Hepatocyte (in vitro differentiated cells): ENCODE measurements at regions not wholly inside any gene's neighbourhood (a gene's known extent, or its start where the extent isn't known, plus 50 kb on each side); places are given as distances from the start of the nearest gene placed in this dataset.
"Not testable (repeated sequence)": the region's sequence is repeated elsewhere in the genome, so short reads cannot be mapped to it uniquely, and the experiment has no call there.

ENCODE experiments used
- DNase-seq: peaks from one replicate; pipeline ENCODE4 v3.0.0-alpha.2; 2016; ENCODE audit warnings: low spot score
- H2AFZ ChIP-seq: fragments of 200-600 bp; sonication (generic); 2 replicates; pipeline ENCODE4 v1.6.0; 2016; ENCODE audit warnings: antibody characterized with exemption, mild to moderate bottlenecking
- H3K27ac ChIP-seq: fragments of 200-600 bp; sonication (generic); 2 replicates; pipeline ENCODE4 v1.5.1; 2016; ENCODE audit warnings: mild to moderate bottlenecking
- H3K27me3 ChIP-seq: fragments of 200-600 bp; sonication (generic); 2 replicates; pipeline ENCODE4 v1.6.1; 2016
- H3K36me3 ChIP-seq: fragments of 200-600 bp; sonication (generic); replicated peaks from 2 replicates; pipeline ENCODE4 v1.5.1; 2016; ENCODE audit warnings: low read depth; ENCODE audit not compliant: insufficient read depth
- H3K4me1 ChIP-seq: fragments of 200-600 bp; sonication (generic); 2 replicates; pipeline ENCODE4 v1.5.1; 2016; ENCODE audit warnings: mild to moderate bottlenecking, moderate library complexity; ENCODE audit not compliant: insufficient read depth
- H3K4me2 ChIP-seq: fragments of 200-600 bp; sonication (generic); 2 replicates; pipeline ENCODE4 v1.6.0; 2016
- H3K4me3 ChIP-seq: fragments of 200-600 bp; sonication (generic); 2 replicates; pipeline ENCODE4 v1.5.1; 2016; ENCODE audit warnings: mild to moderate bottlenecking
- H3K79me2 ChIP-seq: fragments of 200-600 bp; sonication (generic); 2 replicates; pipeline ENCODE4 v1.6.0; 2017; ENCODE audit warnings: mild to moderate bottlenecking
- H3K9me2 ChIP-seq: fragments of 200-600 bp; sonication (generic); replicated peaks from 2 replicates; pipeline ENCODE4 v1.6.0; 2017; ENCODE audit warnings: mild to moderate bottlenecking; ENCODE audit not compliant: insufficient read depth
- H3K9me3 ChIP-seq: fragments of 200-600 bp; sonication (generic); 2 replicates; pipeline ENCODE4 v1.5.1; 2016; ENCODE audit warnings: low read depth, mild to moderate bottlenecking
- H4K20me1 ChIP-seq: fragments of 200-600 bp; sonication (generic); 2 replicates; pipeline ENCODE4 v1.6.0; 2016; ENCODE audit warnings: mild to moderate bottlenecking; ENCODE audit not compliant: insufficient read depth, poor library complexity, severe bottlenecking
- CTCF ChIP-seq: fragments of 200-600 bp; sonication (generic); IDR thresholded peaks from 2 replicates; pipeline ENCODE4 v1.5.1; 2016; ENCODE audit warnings: antibody characterized with exemption, mild to moderate bottlenecking; ENCODE audit not compliant: poor library complexity
- EZH2 ChIP-seq: fragments of 200-600 bp; sonication (generic); IDR thresholded peaks from 2 replicates; pipeline ENCODE4 v1.6.1; 2016; ENCODE audit warnings: antibody characterized with exemption, mild to moderate bottlenecking, borderline replicate concordance
- EZH2phosphoT487 ChIP-seq: fragments of 200-600 bp; sonication (generic); IDR thresholded peaks from one replicate; pipeline ENCODE4 v1.6.1; 2018; ENCODE audit warnings: antibody characterized with exemption, mild to moderate bottlenecking, low read depth, moderate library complexity; ENCODE audit not compliant: unreplicated experiment, severe bottlenecking
- WGBS: methylation state at CpG from one replicate; pipeline ENCODE4 v1.1.6; 2016; ENCODE audit warnings: low lambda C conversion rate; ENCODE audit errors: missing lambda C conversion rate; 5-methylcytosine and 5-hydroxymethylcytosine counted together

- H3K36me3 ChIP-seq, result no peaks in the 10 kb centered on the region
- H3K79me2 ChIP-seq, result peaks cover 62% of the 10 kb centered on the region
- H3K4me1 ChIP-seq, result peaks cover 21% of the 10 kb centered on the region
- no peak overlapping the region for H3K27ac ChIP-seq
- H3K9me2 ChIP-seq, result no peaks in the 10 kb centered on the region
- H3K4me3 ChIP-seq, result no peak overlapping the region
- H3K4me2 ChIP-seq, result peak overlapping the region; percentile 88
- no peak overlapping the region for H2AFZ ChIP-seq
- no peaks in the 10 kb centered on the region for H3K9me3 ChIP-seq
- DNase-seq, result no peak
- H4K20me1 ChIP-seq, result no peaks in the 10 kb centered on the region
- TF ChIP-seq EZH2phosphoT487, result no peak
- TF ChIP-seq CTCF, result no peak
- TF ChIP-seq EZH2, result no peak
- 82% methylated on average over 2 of the region's 2 CpGs for WGBS
- no peaks in the 10 kb centered on the region for H3K27me3 ChIP-seq
These were observed 104.0 kb upstream of the PRSS16 start for GRCh38 chr6:27143474-27144026.

GRCh38 chr6:27144740-27145079, 102.8 kb upstream of the PRSS16 start:
- peak overlapping the region; percentile 77 for H3K4me3 ChIP-seq
- H3K36me3 ChIP-seq, result no peaks in the 10 kb centered on the region
- no peaks in the 10 kb centered on the region for H3K27me3 ChIP-seq
- H3K4me2 ChIP-seq, result peak overlapping the region; percentile 88
- no peak for DNase-seq
- H3K4me1 ChIP-seq, result peaks cover 19% of the 10 kb centered on the region
- H3K9me2 ChIP-seq, result no peaks in the 10 kb centered on the region
- no peaks in the 10 kb centered on the region for H3K9me3 ChIP-seq
- H2AFZ ChIP-seq, result no peak overlapping the region
- WGBS, result 14% methylated on average over 6 of the region's 6 CpGs
- peaks cover 56% of the 10 kb centered on the region for H3K79me2 ChIP-seq
- TF ChIP-seq EZH2 (no peak), CTCF (no peak)
- H4K20me1 ChIP-seq, result no peaks in the 10 kb centered on the region
- H3K27ac ChIP-seq, result peak overlapping the region; percentile 94

- Histone ChIP-seq H3K9me2 (no peaks in the 10 kb centered on the region), H3K27me3 (no peaks in the 10 kb centered on the region), H4K20me1 (no peaks in the 10 kb centered on the region), H3K27ac (peak overlapping the region; percentile 94), H3K4me2 (peak overlapping the region; percentile 88), H3K79me2 (peaks cover 48% of the 10 kb centered on the region), H3K36me3 (no peaks in the 10 kb centered on the region), H3K4me1 (peaks cover 16% of the 10 kb centered on the region), H3K9me3 (no peaks in the 10 kb centered on the region), H2AFZ (peak overlapping the region; percentile 51), H3K4me3 (peak overlapping the region; percentile 77)
- WGBS, result under 1% methylated on average over 25 of the region's 25 CpGs
- TF ChIP-seq EZH2 (no peak), EZH2phosphoT487 (no peak), CTCF (no peak)
- DNase-seq, result peak; percentile 85
These were observed 101.6 kb upstream of the PRSS16 start for GRCh38 chr6:27145731-27146455.

- Histone ChIP-seq H3K4me2 (peak overlapping the region; percentile 88), H3K4me1 (peaks cover 16% of the 10 kb centered on the region), H3K4me3 (peak overlapping the region; percentile 77), H3K27ac (peak overlapping the region; percentile 94), H3K79me2 (peaks cover 43% of the 10 kb centered on the region)
- not testable (repeated sequence) for H3K9me3 ChIP-seq, H3K27me3 ChIP-seq, H2AFZ ChIP-seq, H4K20me1 ChIP-seq, DNase-seq, H3K36me3 ChIP-seq, H3K9me2 ChIP-seq
- WGBS, result 3% methylated on average over 23 of the region's 23 CpGs
These were observed 101.1 kb upstream of the PRSS16 start for GRCh38 chr6:27146456-27146705.
